ENCODE measurements at regions not wholly inside any gene's neighbourhood (a gene's known extent, or its start where the extent isn't known, plus 50 kb on each side); places are given as distances from the start of the nearest gene placed in this dataset.

DNA sequence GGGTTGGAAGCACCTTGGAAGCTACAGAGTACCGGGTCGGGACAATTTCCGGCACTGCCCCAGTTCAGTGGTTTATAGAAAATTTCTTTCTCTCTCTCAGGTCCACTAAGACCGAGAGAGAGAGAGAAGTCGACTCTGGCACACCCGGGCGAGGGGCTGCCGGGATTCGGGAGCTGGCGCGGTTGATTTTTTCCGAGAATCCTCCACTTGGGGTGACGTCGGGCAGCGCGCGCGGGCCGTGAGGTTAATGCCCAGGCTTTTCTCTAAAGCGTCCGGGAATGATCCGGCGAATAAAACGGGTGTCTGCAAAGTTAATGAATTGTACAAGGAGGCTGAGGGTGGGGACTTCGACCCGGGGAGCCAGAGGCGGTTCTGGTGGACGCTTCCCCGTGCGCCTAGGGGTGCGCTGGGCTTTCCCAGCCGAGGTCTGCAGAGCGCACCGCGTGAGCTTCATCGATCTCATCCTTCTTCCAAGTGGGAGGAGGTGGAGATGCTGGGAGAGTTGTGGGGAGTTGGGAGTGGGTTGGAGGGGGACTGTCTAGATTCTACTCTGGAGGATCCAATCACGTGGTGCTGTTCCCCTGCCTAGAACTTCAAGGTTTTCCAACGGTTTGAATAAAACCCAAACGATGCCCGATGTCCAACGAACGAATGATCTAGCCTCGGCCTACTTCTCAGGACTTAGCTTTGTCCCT, 51.9 kb upstream of the TBX3 start:
- Histone ChIP-seq H3K9me3 (no peaks in the 10 kb centered on the region), H3K27me3 (peaks cover 73% of the 10 kb centered on the region), H3K4me3 (ENCODE audit: low read depth in 1 of 2, low read length in 1 of 2) (no peak overlapping the region), H3K27ac (no peak overlapping the region), H3K36me3 (no peaks in the 10 kb centered on the region), H3K4me1 (ENCODE audit: control insufficient read depth in 1 of 2, insufficient read depth in 1 of 2, low read depth in 1 of 2, low read length in 1 of 2) (no peaks in the 10 kb centered on the region)
- TF ChIP-seq, protein P1, sequence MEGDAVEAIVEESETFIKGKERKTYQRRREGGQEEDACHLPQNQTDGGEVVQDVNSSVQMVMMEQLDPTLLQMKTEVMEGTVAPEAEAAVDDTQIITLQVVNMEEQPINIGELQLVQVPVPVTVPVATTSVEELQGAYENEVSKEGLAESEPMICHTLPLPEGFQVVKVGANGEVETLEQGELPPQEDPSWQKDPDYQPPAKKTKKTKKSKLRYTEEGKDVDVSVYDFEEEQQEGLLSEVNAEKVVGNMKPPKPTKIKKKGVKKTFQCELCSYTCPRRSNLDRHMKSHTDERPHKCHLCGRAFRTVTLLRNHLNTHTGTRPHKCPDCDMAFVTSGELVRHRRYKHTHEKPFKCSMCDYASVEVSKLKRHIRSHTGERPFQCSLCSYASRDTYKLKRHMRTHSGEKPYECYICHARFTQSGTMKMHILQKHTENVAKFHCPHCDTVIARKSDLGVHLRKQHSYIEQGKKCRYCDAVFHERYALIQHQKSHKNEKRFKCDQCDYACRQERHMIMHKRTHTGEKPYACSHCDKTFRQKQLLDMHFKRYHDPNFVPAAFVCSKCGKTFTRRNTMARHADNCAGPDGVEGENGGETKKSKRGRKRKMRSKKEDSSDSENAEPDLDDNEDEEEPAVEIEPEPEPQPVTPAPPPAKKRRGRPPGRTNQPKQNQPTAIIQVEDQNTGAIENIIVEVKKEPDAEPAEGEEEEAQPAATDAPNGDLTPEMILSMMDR (IDR thresholded peaks at IDR 0.05) = no peak

DNA sequence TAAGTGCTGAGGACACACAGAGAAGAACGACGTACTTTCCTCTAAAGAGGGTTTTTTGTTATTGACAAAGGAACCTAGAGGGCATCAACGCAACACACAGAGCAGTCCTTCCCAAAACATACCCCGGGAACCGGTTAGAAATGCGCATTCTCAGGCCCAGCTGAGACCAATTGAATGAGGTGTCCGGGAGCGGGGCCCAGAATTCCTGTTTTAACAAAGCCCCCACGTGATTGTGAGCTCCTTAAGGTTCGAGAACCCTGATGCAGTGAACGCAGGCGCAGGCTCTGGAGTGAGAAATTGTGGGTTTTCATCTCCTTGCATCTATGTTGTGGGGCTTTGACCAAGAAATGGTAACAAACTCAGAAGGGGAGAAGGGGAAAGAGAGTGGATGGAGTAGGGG, 51.0 kb upstream of the TBX3 start:
- no peak overlapping the region for H3K27ac ChIP-seq
- no peak overlapping the region for H3K4me3 ChIP-seq (ENCODE audit: low read depth in 1 of 2, low read length in 1 of 2)
- H3K36me3 ChIP-seq = no peaks in the 10 kb centered on the region
- H3K9me3 ChIP-seq = no peaks in the 10 kb centered on the region
- no peaks in the 10 kb centered on the region for H3K4me1 ChIP-seq (ENCODE audit: control insufficient read depth in 1 of 2, insufficient read depth in 1 of 2, low read depth in 1 of 2, low read length in 1 of 2)
- peaks cover 73% of the 10 kb centered on the region for H3K27me3 ChIP-seq
- TF ChIP-seq, protein P1 (IDR thresholded peaks at IDR 0.05) = no peak

DNA sequence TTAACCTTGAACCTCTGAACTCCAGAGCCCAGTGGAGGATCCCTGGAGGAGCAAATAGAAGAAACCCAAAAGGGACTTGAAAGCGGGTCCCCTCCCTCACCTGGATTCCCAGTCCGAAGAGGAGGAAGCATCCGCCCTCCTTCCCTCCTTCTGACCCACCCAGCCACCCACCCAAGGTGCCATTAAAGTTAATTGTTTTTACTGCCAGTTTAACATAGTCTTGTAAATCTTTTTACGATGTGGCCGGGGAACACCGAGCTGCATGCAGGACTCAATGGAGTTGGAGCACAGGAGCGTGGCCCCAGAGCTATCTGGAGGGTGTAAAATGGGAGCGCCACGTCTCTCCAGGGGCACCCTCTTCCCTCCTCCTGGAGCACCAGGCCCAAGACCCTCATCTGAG, 49.9 kb upstream of the TBX3 start:
- no peaks in the 10 kb centered on the region for H3K4me1 ChIP-seq (ENCODE audit: control insufficient read depth in 1 of 2, insufficient read depth in 1 of 2, low read depth in 1 of 2, low read length in 1 of 2)
- H3K9me3 ChIP-seq = no peaks in the 10 kb centered on the region
- no peak overlapping the region for H3K4me3 ChIP-seq (ENCODE audit: low read depth in 1 of 2, low read length in 1 of 2)
- TF ChIP-seq, protein P1 (IDR thresholded peaks at IDR 0.05) = no peak
- H3K27me3 ChIP-seq = peaks cover 67% of the 10 kb centered on the region
- no peak overlapping the region for H3K27ac ChIP-seq
- H3K36me3 ChIP-seq = no peaks in the 10 kb centered on the region
